Epithelial cell of proximal tubule (primary cell): ENCODE measurements at regions not wholly inside any gene's neighbourhood (a gene's known extent, or its start where the extent isn't known, plus 50 kb on each side); places are given as distances from the start of the nearest gene placed in this dataset.

ENCODE experiments used
- DNase-seq: peaks from one replicate; pipeline ENCODE4 v3.0.0-alpha.2; 2011; ENCODE audit warnings: low read depth
- H3K4me3 ChIP-seq: 2 replicates; pipeline ENCODE4 v1.5.1; 2011; ENCODE audit warnings: low read depth, mild to moderate bottlenecking, low read length
- CTCF ChIP-seq: conservative IDR thresholded peaks from 2 replicates; pipeline ENCODE4 v1.5.1; 2012; ENCODE audit warnings: low read depth, mild to moderate bottlenecking, low read length

GRCh38 chr19:29268721-29269393 is 55.9 kb upstream of the UQCRFS1 start:
- TF ChIP-seq CTCF: no peak
- H3K4me3 ChIP-seq: no peak overlapping the region
- DNase-seq: no peak

GRCh38 chr19:29269641-29270040 is 56.7 kb upstream of the UQCRFS1 start:
- H3K4me3 ChIP-seq: no peak overlapping the region
- no peak for TF ChIP-seq CTCF
- no peak for DNase-seq

DNA sequence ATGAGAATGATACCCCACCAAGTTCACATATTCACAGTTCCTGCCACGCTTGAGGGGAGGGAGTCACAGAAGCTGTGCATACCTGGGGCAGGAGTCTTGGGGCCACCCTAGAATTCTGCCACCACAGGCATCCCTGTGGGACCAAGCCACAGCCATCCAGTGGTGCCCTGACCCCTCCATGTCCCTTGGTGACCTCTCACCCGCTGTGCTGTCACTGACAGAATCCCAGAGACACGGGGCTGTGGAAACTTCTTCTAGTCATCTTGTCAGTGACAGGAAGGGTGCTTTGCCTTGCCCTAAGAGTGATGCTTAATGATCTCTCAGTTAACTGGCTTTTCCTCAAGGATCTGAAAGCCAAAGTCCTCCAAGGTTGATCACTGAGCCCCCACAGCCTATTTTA is 58.4 kb upstream of the UQCRFS1 start:
- no peak for TF ChIP-seq CTCF
- H3K4me3 ChIP-seq: no peak overlapping the region
- DNase-seq: no peak

DNA sequence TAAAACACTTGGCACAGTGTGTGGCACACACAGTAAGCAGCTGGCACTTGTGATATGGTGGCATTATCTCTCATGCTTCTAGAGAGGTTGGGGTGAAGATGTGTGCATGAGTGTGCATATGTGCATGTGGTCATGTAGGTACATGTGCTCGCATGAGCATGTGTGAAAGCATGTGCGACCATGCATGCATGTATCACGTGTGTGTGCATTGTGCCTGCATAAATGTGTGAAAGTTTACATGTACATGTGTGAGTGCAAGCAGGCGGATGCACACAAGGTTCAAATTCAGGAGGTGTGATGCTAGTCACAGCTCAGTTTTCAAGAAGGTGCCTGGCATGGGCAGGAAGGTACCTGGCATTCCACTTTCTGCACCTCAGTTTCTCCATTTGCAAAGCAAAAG is 59.0 kb upstream of the UQCRFS1 start:
- no peak for TF ChIP-seq CTCF
- no peak overlapping the region for H3K4me3 ChIP-seq
- no peak for DNase-seq

GRCh38 chr19:29273000-29273640 is 60.2 kb upstream of the UQCRFS1 start:
- H3K4me3 ChIP-seq: no peak overlapping the region
- no peak for TF ChIP-seq CTCF
- no peak for DNase-seq

GRCh38 chr19:29275266-29275665 is 62.3 kb upstream of the UQCRFS1 start:
- DNase-seq: no peak
- TF ChIP-seq CTCF: no peak
- no peak overlapping the region for H3K4me3 ChIP-seq

GRCh38 chr19:29277102-29277501 is 64.2 kb upstream of the UQCRFS1 start:
- no peak for TF ChIP-seq CTCF
- no peak for DNase-seq
- no peak overlapping the region for H3K4me3 ChIP-seq
